Breast epithelium (tissue), 4 donors: ENCODE measurements at regions not wholly inside any gene's neighbourhood (a gene's known extent, or its start where the extent isn't known, plus 50 kb on each side); places are given as distances from the start of the nearest gene placed in this dataset.

Experiments
- DNase-seq, 2 donors: peaks; one replicate each; pipeline ENCODE4 v3.0.0-alpha.2; 2019; ENCODE audit warnings: low spot score in 2 of 2
- H3K27ac ChIP-seq, 2 donors: fragments of 200-600 bp; sonication (generic) in 1 of 2; one replicate each; pipeline ENCODE4 v1.5.1; 2016 to 2019; ENCODE audit warnings: mild to moderate bottlenecking in 1 of 2
- H3K27me3 ChIP-seq, 2 donors: fragments of 200-600 bp; sonication (generic) in 1 of 2; one replicate each; pipeline versions ENCODE4 v1.5.1 to v1.6.0; 2017 to 2019; ENCODE audit warnings: control low read depth in 1 of 2, mild to moderate bottlenecking in 1 of 2
- H3K36me3 ChIP-seq: fragments of 200-600 bp; one replicate; pipeline ENCODE4 v1.5.1; 2019
- H3K4me1 ChIP-seq, 2 donors: fragments of 200-600 bp; sonication (generic); one replicate each; pipeline ENCODE4 v1.5.1; 2016 to 2019; ENCODE audit warnings: control low read depth in 1 of 2
- H3K4me3 ChIP-seq, 3 donors: fragments of 200-600 bp; sonication (generic); 1 replicate in 2 of 3; 2 replicates in 1 of 3; pipeline ENCODE4 v1.5.1; 2016 to 2019; ENCODE audit warnings: mild to moderate bottlenecking in 3 of 3, moderate library complexity in 2 of 3
- H3K9me3 ChIP-seq, 2 donors: fragments of 200-600 bp; sonication (generic) in 1 of 2; one replicate each; pipeline ENCODE4 v1.5.1; 2016 to 2019; ENCODE audit warnings: control low read depth in 1 of 2
- CTCF ChIP-seq, 3 donors: fragments of 450-650 bp; IDR thresholded peaks; one replicate each; pipeline ENCODE4 v1.5.1; 2016 to 2017; ENCODE audit warnings: antibody characterized with exemption in 3 of 3, mild to moderate bottlenecking in 3 of 3, moderate library complexity in 3 of 3
- POLR2A ChIP-seq: fragments of 450-650 bp; IDR thresholded peaks from one replicate; pipeline ENCODE4 v1.6.1; 2016; ENCODE audit warnings: antibody characterized with exemption, mild to moderate bottlenecking, moderate library complexity
- POLR2AphosphoS5 ChIP-seq, 3 donors: sonication (generic); formaldehyde crosslinking; IDR thresholded peaks; one replicate each; pipeline ENCODE4 v1.6.1; 2017; ENCODE audit warnings: antibody characterized with exemption in 3 of 3
- intact Hi-C: fragments of 100-400 bp; cut with DNase I; formaldehyde crosslinking; loops from one replicate; pipeline ENCODE4 v1.15.1; 2023; ENCODE audit warnings: low total_unique reads

- Histone ChIP-seq H3K27ac (no peak overlapping the region), H3K4me1 (no peaks in the 10 kb centered on the region), H3K36me3 (no peaks in the 10 kb centered on the region), H3K9me3 (no peaks in the 10 kb centered on the region), H3K27me3 (peaks cover 0 to 13% of the 10 kb centered on the region in 2 donors), H3K4me3 (no peak overlapping the region)
- TF ChIP-seq POLR2AphosphoS5 (IDR thresholded peaks at IDR 0.05) (no peak), CTCF (IDR thresholded peaks at IDR 0.05) (no peak), POLR2A (no peak)
- intact Hi-C loops = no loop called here
- no peak for DNase-seq
These were observed 137.2 kb downstream of the DMRTA2 start for GRCh38 chr1:50285994-50286393.

GRCh38 chr1:50279622-50280330 lies 143.5 kb downstream of the DMRTA2 start:
- intact Hi-C loops = no loop called here
- Histone ChIP-seq H3K4me3 (no peak overlapping the region), H3K27me3 (peaks cover 0 to 41% of the 10 kb centered on the region in 2 donors), H3K4me1 (no peaks in the 10 kb centered on the region), H3K36me3 (no peaks in the 10 kb centered on the region), H3K9me3 (no peaks in the 10 kb centered on the region), H3K27ac (no peak overlapping the region)
- TF ChIP-seq POLR2A (no peak), CTCF (IDR thresholded peaks at IDR 0.05) (no peak), POLR2AphosphoS5 (IDR thresholded peaks at IDR 0.05) (no peak)
- no peak for DNase-seq

- Histone ChIP-seq H3K36me3 (no peaks in the 10 kb centered on the region), H3K9me3 (no peaks in the 10 kb centered on the region), H3K27me3 (peaks cover 0 to 37% of the 10 kb centered on the region in 2 donors), H3K4me1 (no peaks in the 10 kb centered on the region), H3K4me3 (no peak overlapping the region), H3K27ac (no peak overlapping the region)
- no peak for DNase-seq
- no peak for TF ChIP-seq CTCF (IDR thresholded peaks at IDR 0.05)
- TF ChIP-seq POLR2AphosphoS5 (IDR thresholded peaks at IDR 0.05) = no peak
- no peak for TF ChIP-seq POLR2A
- intact Hi-C loops = no loop called here
These were observed 144.3 kb downstream of the DMRTA2 start for GRCh38 chr1:50278961-50279360.

GRCh38 chr1:50278410-50278809 lies 144.8 kb downstream of the DMRTA2 start:
- no peak overlapping the region for H3K4me3 ChIP-seq
- H3K9me3 ChIP-seq = no peaks in the 10 kb centered on the region
- intact Hi-C loops = no loop called here
- H3K27ac ChIP-seq = no peak overlapping the region
- H3K36me3 ChIP-seq = no peaks in the 10 kb centered on the region
- H3K27me3 ChIP-seq = peaks cover 0 to 36% of the 10 kb centered on the region in 2 donors
- H3K4me1 ChIP-seq = no peaks in the 10 kb centered on the region
- TF ChIP-seq POLR2A (no peak), POLR2AphosphoS5 (IDR thresholded peaks at IDR 0.05) (no peak), CTCF (IDR thresholded peaks at IDR 0.05) (no peak)
- no peak for DNase-seq

- intact Hi-C loops = no loop called here
- Histone ChIP-seq H3K36me3 (no peaks in the 10 kb centered on the region), H3K9me3 (no peaks in the 10 kb centered on the region), H3K4me1 (no peaks in the 10 kb centered on the region), H3K27me3 (peaks cover 0 to 27% of the 10 kb centered on the region in 2 donors), H3K27ac (no peak overlapping the region), H3K4me3 (no peak overlapping the region)
- no peak for DNase-seq
- no peak for TF ChIP-seq POLR2AphosphoS5 (IDR thresholded peaks at IDR 0.05)
- TF ChIP-seq CTCF (IDR thresholded peaks at IDR 0.05) = no peak
- TF ChIP-seq POLR2A = no peak
These were observed 147.7 kb downstream of the DMRTA2 start for GRCh38 chr1:50275566-50275965.
